GM12872 (cell line): ENCODE measurements at regions not wholly inside any gene's neighbourhood (a gene's known extent, or its start where the extent isn't known, plus 50 kb on each side); places are given as distances from the start of the nearest gene placed in this dataset.

Experiments
- TF ChIP-seq, protein P1 (sequence below): IDR thresholded peaks from 3 replicates; pipeline ENCODE4 v1.5.1; 2011; ENCODE audit warnings: low read depth, mild to moderate bottlenecking, low read length, moderate library complexity; ENCODE audit not compliant: insufficient read depth

DNA sequence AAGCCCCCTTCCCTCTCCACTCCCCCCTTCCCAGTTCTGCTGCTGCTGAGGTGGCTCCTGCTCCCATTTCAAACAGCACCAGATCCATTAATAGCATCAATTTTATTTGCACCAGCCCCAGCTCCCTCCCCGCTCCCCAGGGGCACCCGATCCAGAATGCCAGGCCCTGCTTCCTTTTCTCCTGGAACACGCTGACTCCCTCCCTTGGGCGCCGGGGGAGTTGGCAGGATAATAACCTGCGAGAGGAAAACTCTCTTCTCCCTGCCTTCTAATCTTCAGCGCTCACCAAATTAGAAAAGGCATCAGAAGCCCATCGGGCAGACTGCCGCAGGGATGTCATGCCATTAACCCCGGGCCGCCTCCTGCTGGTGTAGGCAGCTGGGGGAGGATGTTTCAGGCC, 77.8 kb downstream of the NCR2 start:
- TF ChIP-seq, protein P1, sequence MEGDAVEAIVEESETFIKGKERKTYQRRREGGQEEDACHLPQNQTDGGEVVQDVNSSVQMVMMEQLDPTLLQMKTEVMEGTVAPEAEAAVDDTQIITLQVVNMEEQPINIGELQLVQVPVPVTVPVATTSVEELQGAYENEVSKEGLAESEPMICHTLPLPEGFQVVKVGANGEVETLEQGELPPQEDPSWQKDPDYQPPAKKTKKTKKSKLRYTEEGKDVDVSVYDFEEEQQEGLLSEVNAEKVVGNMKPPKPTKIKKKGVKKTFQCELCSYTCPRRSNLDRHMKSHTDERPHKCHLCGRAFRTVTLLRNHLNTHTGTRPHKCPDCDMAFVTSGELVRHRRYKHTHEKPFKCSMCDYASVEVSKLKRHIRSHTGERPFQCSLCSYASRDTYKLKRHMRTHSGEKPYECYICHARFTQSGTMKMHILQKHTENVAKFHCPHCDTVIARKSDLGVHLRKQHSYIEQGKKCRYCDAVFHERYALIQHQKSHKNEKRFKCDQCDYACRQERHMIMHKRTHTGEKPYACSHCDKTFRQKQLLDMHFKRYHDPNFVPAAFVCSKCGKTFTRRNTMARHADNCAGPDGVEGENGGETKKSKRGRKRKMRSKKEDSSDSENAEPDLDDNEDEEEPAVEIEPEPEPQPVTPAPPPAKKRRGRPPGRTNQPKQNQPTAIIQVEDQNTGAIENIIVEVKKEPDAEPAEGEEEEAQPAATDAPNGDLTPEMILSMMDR = no peak

DNA sequence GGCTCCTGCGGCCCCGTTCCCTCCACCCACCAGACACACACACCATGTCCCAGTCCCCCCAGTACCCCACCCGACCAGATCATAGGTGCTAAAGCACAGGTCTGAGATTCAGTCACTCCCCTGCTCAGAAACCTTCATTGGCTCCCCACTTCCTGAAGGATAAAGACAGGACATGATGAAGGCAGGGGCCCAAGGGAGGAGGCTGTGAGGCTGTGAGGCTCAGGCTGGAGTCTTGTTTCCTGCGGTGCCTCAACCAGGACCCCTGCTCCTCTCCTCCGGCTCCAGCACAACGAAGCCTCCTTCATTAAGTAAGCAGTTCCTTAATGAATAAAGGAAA, 81.1 kb downstream of the NCR2 start:
- TF ChIP-seq, protein P1 = no peak

DNA sequence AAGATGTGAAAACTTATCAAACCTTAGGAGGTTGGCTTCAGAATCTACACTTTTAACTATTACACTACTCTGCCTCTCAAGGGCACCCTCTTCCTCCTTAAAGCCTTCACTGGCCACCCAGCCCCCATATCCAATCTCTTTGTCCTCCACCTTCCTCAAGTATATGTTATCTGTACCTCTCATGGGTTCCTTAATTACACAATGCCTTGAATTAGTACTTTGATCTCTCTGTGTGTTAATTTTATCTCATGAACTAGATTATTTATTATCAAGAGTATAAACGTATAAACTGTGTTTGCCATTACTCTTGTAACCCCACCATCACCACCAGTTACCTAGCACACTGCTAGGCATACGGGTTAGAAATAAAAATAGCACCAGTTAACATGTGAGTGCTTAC, 83.3 kb downstream of the NCR2 start:
- TF ChIP-seq, protein P1 = no peak

DNA sequence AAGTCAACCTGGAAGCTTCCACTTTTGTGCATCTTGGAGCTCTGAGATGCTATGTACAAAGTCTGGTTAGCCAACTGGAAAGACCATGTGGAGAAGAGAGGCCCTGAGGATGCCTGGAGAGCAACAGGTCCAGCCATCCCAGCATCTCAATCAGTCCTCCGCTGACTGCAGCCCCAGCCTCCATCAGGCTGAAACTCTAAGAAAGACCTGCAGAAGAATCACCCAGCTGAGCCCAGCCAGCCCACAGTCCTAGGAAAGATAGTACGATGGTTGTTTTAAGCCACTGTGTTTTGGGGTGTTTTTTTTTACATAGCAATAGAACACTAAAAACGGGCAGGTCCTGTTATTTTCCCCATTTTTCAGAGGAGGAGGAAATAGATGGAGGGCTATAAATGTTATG, 84.0 kb downstream of the NCR2 start:
- TF ChIP-seq, protein P1 = no peak

DNA sequence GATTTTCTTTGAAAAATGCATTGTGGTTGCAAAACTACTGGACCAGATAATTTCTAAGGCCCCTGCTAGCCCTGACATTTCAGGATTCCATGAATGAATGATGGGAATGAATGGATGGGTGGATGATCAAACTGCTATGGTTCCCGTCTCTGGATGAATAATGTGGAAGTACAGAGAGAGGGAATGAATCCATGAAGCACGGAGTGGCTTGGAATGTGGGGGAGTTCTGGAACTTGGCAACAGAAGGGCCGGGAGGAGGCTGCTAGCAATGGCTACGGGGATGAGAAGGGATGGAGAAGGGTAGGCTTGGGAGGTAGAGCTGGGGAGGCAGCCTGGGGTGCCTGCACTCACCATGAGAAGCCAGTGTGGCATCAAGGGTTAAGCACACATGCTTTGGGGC, 84.8 kb downstream of the NCR2 start:
- TF ChIP-seq, protein P1 = no peak

DNA sequence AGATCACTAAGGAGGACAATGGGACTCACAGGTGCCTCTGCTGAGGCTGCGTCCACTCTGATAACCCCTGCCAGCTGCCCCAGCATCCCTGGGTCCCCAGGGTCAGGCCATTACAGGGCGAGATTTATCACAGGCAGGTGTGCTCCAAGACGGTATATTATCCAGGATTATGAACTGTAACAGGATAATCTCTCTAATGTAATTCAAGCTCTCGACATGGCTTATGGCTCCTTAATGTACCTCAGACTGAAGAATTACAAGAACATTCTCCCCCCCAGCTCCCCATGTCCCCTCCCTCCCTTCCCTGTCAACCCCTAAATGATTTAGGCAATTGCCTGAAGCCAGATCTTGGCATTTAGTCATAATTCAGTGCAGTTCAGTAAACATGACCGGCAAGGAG, 86.8 kb downstream of the NCR2 start:
- TF ChIP-seq, protein P1 = no peak

DNA sequence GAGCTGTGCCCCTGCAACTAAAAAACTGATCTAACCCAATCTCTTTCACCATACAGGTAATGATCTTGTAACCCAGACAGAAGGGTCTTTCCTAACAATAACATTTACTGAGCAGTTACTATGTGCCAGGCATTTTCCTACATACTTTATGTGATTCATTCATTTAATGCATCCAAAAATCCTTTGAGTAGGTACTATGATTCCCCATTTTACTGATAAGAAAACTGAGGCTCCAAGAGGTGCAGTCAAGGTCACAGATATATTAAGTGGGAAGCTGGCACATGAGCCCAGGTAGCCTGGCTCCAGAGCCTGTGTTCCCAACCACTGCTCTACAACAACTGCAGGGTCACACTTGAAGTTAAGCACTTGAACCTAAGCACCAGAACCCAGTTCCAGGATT, 87.6 kb downstream of the NCR2 start:
- TF ChIP-seq, protein P1 = no peak
